Keratinocyte (primary cell): ENCODE measurements at regions not wholly inside any gene's neighbourhood (a gene's known extent, or its start where the extent isn't known, plus 50 kb on each side); places are given as distances from the start of the nearest gene placed in this dataset.

Experiments used
- DNase-seq: peaks from one replicate; pipeline ENCODE4 v3.0.0-alpha.2; 2011; ENCODE audit warnings: low read depth, missing footprints, low spot score
- FAIRE-seq: peaks from 2 replicates; lab custom pipeline; 2011; peaks lifted over from hg19 to GRCh38; lab: Jason Lieb, UNC
- H2AFZ ChIP-seq: 2 replicates; pipeline ENCODE4 v1.6.0; 2012; ENCODE audit warnings: low read length, control low read depth, inconsistent platforms; ENCODE audit not compliant: control insufficient read depth
- H3K27ac ChIP-seq: 2 replicates; pipeline ENCODE4 v1.5.1; 2011; ENCODE audit warnings: low read length; ENCODE audit not compliant: control insufficient read depth, insufficient read depth
- H3K27me3 ChIP-seq: 3 replicates; pipeline ENCODE4 v1.6.0; 2011; ENCODE audit warnings: low read length; ENCODE audit not compliant: control insufficient read depth, insufficient read depth; ENCODE audit errors: extremely low read depth
- H3K36me3 ChIP-seq, 2 experiments: 2 replicates in 1 of 2; 3 replicates in 1 of 2; pipeline ENCODE4 v1.5.1; 2011; ENCODE audit warnings: low read length in 2 of 2, mild to moderate bottlenecking in 1 of 2; ENCODE audit not compliant: control insufficient read depth in 2 of 2, insufficient read depth in 2 of 2; ENCODE audit errors: extremely low read depth in 1 of 2
- H3K4me1 ChIP-seq: 3 replicates; pipeline ENCODE4 v1.5.1; 2011; ENCODE audit warnings: low read length; ENCODE audit not compliant: control insufficient read depth, insufficient read depth; ENCODE audit errors: extremely low read depth
- H3K4me2 ChIP-seq: 3 replicates; pipeline ENCODE4 v1.6.0; 2011; ENCODE audit warnings: low read depth, low read length; ENCODE audit not compliant: control insufficient read depth, insufficient read depth; ENCODE audit errors: extremely low read depth
- H3K4me3 ChIP-seq, 3 experiments: fragments of 200-600 bp in 1 of 3; sonication (generic) in 1 of 3; 2 replicates in 2 of 3; 3 replicates in 1 of 3; pipeline ENCODE4 v1.5.1; 2011 to 2016; ENCODE audit warnings: low read length in 3 of 3, mild to moderate bottlenecking in 3 of 3, control low read depth in 2 of 3, inconsistent platforms in 1 of 3, low read depth in 1 of 3, mixed read lengths in 1 of 3, mixed run types in 1 of 3, moderate library complexity in 1 of 3; ENCODE audit not compliant: control insufficient read depth in 2 of 3, insufficient read depth in 2 of 3; ENCODE audit errors: extremely low read depth in 1 of 3
- H3K79me2 ChIP-seq: 2 replicates; pipeline ENCODE4 v1.6.0; 2012; ENCODE audit warnings: low read length; ENCODE audit not compliant: control insufficient read depth, insufficient read depth
- H3K9ac ChIP-seq: 3 replicates; pipeline ENCODE4 v1.6.0; 2011; ENCODE audit warnings: low read length; ENCODE audit not compliant: control insufficient read depth, insufficient read depth; ENCODE audit errors: extremely low read depth
- H3K9me1 ChIP-seq: 3 replicates; pipeline ENCODE4 v1.6.0; 2011; ENCODE audit warnings: low read length; ENCODE audit not compliant: control insufficient read depth, insufficient read depth; ENCODE audit errors: extremely low read depth
- H3K9me3 ChIP-seq: 2 replicates; pipeline ENCODE4 v1.5.1; 2012; ENCODE audit warnings: low read depth, low read length; ENCODE audit not compliant: control insufficient read depth
- H4K20me1 ChIP-seq: 3 replicates; pipeline ENCODE4 v1.6.0; 2011; ENCODE audit warnings: low read length; ENCODE audit not compliant: control insufficient read depth, insufficient read depth; ENCODE audit errors: extremely low read depth
- EZH2 ChIP-seq: IDR thresholded peaks from one replicate; pipeline ENCODE4 v1.6.1; 2012; ENCODE audit warnings: inconsistent platforms, mild to moderate bottlenecking, low read length, moderate library complexity
- dilution Hi-C: fragments of 300-500 bp; cut with MboI; formaldehyde crosslinking; loops from one replicate; pipeline ENCODE4 v1.7.0; 2020; ENCODE audit warnings: low sequenced_read_pairs; ENCODE audit not compliant: extremely low pct_ligation_motif_present
- TF ChIP-seq, protein P1 (sequence below), 3 experiments: IDR thresholded peaks in 1 of 3; conservative IDR thresholded peaks in 1 of 3; optimal IDR thresholded peaks in 1 of 3; 2 replicates in 2 of 3; 3 replicates in 1 of 3; pipeline versions ENCODE3 to v1.5.1; 2011; ENCODE audit warnings: low read length in 3 of 3, mild to moderate bottlenecking in 3 of 3, moderate library complexity in 2 of 3, control low read depth in 1 of 3, inconsistent platforms in 1 of 3; ENCODE audit not compliant: insufficient read depth in 2 of 3; ENCODE audit errors: extremely low read depth in 1 of 3

DNA sequence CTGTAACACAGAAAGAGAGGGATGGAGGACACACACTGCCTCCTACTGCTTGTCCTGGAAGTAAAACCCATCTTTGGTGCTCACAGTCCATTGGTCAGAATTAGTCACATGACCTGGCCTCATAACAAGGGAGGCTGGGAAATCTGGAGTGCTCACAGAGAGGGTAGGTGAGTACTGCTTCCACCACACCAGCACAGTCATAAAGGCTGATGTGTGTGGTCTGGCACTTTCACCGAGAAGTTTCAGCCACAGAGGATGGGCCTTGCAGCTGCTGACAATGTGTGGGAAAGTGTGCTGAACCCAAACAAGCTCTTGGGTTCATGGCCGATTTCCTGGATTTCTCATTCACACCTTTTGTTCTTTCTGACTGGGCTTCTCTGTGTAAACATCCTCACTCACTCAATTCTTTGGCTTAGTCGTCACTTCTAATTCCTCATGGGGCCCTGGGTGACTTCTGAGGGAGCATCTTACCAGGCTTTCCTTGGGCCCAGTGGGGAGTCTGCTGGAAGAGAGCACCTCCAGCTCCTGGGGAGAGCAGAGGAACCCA lies 100.7 kb downstream of the ASB7 start:
- Histone ChIP-seq H3K9ac (no peak overlapping the region), H3K4me3 (no peak overlapping the region), H3K9me3 (no peaks in the 10 kb centered on the region), H3K4me1 (peaks cover 20% of the 10 kb centered on the region), H4K20me1 (no peaks in the 10 kb centered on the region), H3K9me1 (no peaks in the 10 kb centered on the region), H3K79me2 (no peaks in the 10 kb centered on the region), H3K27ac (peak overlapping the region; percentile 69), H3K36me3 (no peaks in the 10 kb centered on the region), H3K27me3 (no peaks in the 10 kb centered on the region), H2AFZ (no peak overlapping the region), H3K4me2 (no peak overlapping the region)
- FAIRE-seq: no peak
- dilution Hi-C loops: no loop called here
- DNase-seq: no peak
- no peak for TF ChIP-seq EZH2
- TF ChIP-seq, protein P1, sequence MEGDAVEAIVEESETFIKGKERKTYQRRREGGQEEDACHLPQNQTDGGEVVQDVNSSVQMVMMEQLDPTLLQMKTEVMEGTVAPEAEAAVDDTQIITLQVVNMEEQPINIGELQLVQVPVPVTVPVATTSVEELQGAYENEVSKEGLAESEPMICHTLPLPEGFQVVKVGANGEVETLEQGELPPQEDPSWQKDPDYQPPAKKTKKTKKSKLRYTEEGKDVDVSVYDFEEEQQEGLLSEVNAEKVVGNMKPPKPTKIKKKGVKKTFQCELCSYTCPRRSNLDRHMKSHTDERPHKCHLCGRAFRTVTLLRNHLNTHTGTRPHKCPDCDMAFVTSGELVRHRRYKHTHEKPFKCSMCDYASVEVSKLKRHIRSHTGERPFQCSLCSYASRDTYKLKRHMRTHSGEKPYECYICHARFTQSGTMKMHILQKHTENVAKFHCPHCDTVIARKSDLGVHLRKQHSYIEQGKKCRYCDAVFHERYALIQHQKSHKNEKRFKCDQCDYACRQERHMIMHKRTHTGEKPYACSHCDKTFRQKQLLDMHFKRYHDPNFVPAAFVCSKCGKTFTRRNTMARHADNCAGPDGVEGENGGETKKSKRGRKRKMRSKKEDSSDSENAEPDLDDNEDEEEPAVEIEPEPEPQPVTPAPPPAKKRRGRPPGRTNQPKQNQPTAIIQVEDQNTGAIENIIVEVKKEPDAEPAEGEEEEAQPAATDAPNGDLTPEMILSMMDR (optimal IDR thresholded peaks at IDR 0.05 in 1 of 3, IDR thresholded peaks at IDR 0.05 in 1 of 3, conservative IDR thresholded peaks at IDR 0.05 in 1 of 3; ENCODE audit: extremely low read depth in 1 of 3, insufficient read depth in 2 of 3, low read length in 3 of 3): peak in 1 of 3 experiments; percentile 23

DNA sequence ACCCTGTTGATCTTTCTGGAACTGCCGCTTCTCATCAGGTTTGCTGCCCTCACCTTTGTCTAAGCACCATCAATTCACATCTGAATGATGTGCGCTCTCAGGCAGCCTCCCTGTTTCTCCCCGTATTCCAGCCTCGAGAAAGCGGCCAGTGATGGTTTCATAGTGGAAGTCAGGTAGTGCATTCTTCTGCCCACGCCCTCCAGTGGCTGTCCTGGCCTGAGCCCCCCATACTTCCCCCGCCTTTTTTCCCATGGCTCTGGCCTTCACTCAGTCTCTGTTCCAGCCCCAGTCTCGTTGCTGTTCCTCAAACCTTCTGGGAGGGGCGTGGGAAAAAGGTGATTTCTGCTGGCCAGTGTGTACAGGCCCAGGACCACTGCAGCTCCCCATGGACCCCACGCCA lies 101.3 kb downstream of the ASB7 start:
- no peaks in the 10 kb centered on the region for H3K9me1 ChIP-seq
- no peak overlapping the region for H3K4me2 ChIP-seq
- H2AFZ ChIP-seq: no peak overlapping the region
- no peak overlapping the region for H3K9ac ChIP-seq
- no peaks in the 10 kb centered on the region for H4K20me1 ChIP-seq
- peak overlapping the region; percentile 69 for H3K27ac ChIP-seq
- no peaks in the 10 kb centered on the region for H3K9me3 ChIP-seq
- TF ChIP-seq, protein P1 (optimal IDR thresholded peaks at IDR 0.05 in 1 of 3, IDR thresholded peaks at IDR 0.05 in 1 of 3, conservative IDR thresholded peaks at IDR 0.05 in 1 of 3; ENCODE audit: extremely low read depth in 1 of 3, insufficient read depth in 2 of 3, low read length in 3 of 3): no peak
- TF ChIP-seq EZH2: no peak
- H3K36me3 ChIP-seq: no peaks in the 10 kb centered on the region
- H3K79me2 ChIP-seq: no peaks in the 10 kb centered on the region
- no peak overlapping the region for H3K4me3 ChIP-seq
- DNase-seq: no peak
- H3K4me1 ChIP-seq: peaks cover 20% of the 10 kb centered on the region
- dilution Hi-C loops: no loop called here
- no peaks in the 10 kb centered on the region for H3K27me3 ChIP-seq
- FAIRE-seq: no peak
